Tibial nerve (tissue), 4 donors: ENCODE measurements at regions not wholly inside any gene's neighbourhood (a gene's known extent, or its start where the extent isn't known, plus 50 kb on each side); places are given as distances from the start of the nearest gene placed in this dataset.

Experiments
- DNase-seq, 2 donors: peaks; one replicate each; pipeline ENCODE4 v3.0.0-alpha.2; 2019; ENCODE audit warnings: low spot score in 2 of 2
- H3K27ac ChIP-seq, 4 donors: fragments of 200-600 bp; sonication (generic) in 3 of 4; one replicate each; pipeline ENCODE4 v1.5.1; 2017 to 2019; ENCODE audit warnings: mild to moderate bottlenecking in 1 of 4
- H3K27me3 ChIP-seq, 2 donors: fragments of 200-600 bp; sonication (generic) in 1 of 2; one replicate each; pipeline versions ENCODE4 v1.5.1 to v1.6.0; 2017 to 2019
- H3K36me3 ChIP-seq, 3 donors: fragments of 200-600 bp; sonication (generic); one replicate each; pipeline ENCODE4 v1.5.1; 2018 to 2019
- H3K4me1 ChIP-seq, 4 donors: fragments of 200-600 bp; sonication (generic) in 3 of 4; one replicate each; pipeline ENCODE4 v1.5.1; 2017 to 2019
- H3K4me3 ChIP-seq, 4 donors: fragments of 200-600 bp; sonication (generic) in 3 of 4; one replicate each; pipeline ENCODE4 v1.5.1; 2017 to 2019; ENCODE audit warnings: mild to moderate bottlenecking in 1 of 4, moderate library complexity in 1 of 4
- H3K9me3 ChIP-seq, 4 donors: fragments of 200-600 bp; sonication (generic) in 3 of 4; one replicate each; pipeline ENCODE4 v1.5.1; 2017 to 2019
- CTCF ChIP-seq, 5 experiments: fragments of 200-600 bp in 3 of 5; fragments of 450-650 bp in 2 of 5; sonication (generic) in 3 of 5; IDR thresholded peaks; one replicate each; pipeline ENCODE4 v1.5.1; 2016 to 2019; ENCODE audit warnings: antibody characterized with exemption in 5 of 5, mild to moderate bottlenecking in 3 of 5, moderate library complexity in 2 of 5
- EP300 ChIP-seq, 2 donors: sonication (generic); formaldehyde crosslinking; IDR thresholded peaks; one replicate each; pipeline ENCODE4 v1.6.1; 2017; ENCODE audit warnings: antibody characterized with exemption in 2 of 2, mild to moderate bottlenecking in 1 of 2
- POLR2A ChIP-seq, 2 donors: fragments of 450-650 bp; IDR thresholded peaks; one replicate each; pipeline ENCODE4 v1.6.1; 2017; ENCODE audit warnings: antibody characterized with exemption in 2 of 2, mild to moderate bottlenecking in 2 of 2, moderate library complexity in 2 of 2
- WGBS, 2 donors: methylation state at CpG; one replicate each; pipeline ENCODE4 v1.1.5; 2018; 5-methylcytosine and 5-hydroxymethylcytosine counted together

GRCh38 chr4:180870623-180871022, 1372.6 kb upstream of the TENM3 start:
- no peak for TF ChIP-seq POLR2A (IDR thresholded peaks at IDR 0.05)
- TF ChIP-seq EP300 (IDR thresholded peaks at IDR 0.05), result no peak
- no peak for TF ChIP-seq CTCF (IDR thresholded peaks at IDR 0.05)
- H3K27me3 ChIP-seq, result no peaks in the 10 kb centered on the region
- no peak overlapping the region for H3K27ac ChIP-seq
- H3K36me3 ChIP-seq, result no peaks in the 10 kb centered on the region
- no peak overlapping the region for H3K4me3 ChIP-seq
- H3K4me1 ChIP-seq, result no peaks in the 10 kb centered on the region
- WGBS, 2 donors, result 61 to 69% methylated on average over 2 of the region's 2 CpGs
- no peak for DNase-seq
- peaks cover 0 to 17% (median 0%) of the 10 kb centered on the region in 4 donors for H3K9me3 ChIP-seq

GRCh38 chr4:180898305-180898704, 1344.9 kb upstream of the TENM3 start:
- no peak for TF ChIP-seq POLR2A (IDR thresholded peaks at IDR 0.05)
- TF ChIP-seq CTCF (IDR thresholded peaks at IDR 0.05), result no peak
- no peak for TF ChIP-seq EP300 (IDR thresholded peaks at IDR 0.05)
- H3K4me3 ChIP-seq, result no peak overlapping the region
- WGBS, 2 donors, result 0% methylated on average over 1 of the region's 1 CpG
- H3K27me3 ChIP-seq, result no peaks in the 10 kb centered on the region
- no peaks in the 10 kb centered on the region for H3K4me1 ChIP-seq
- no peak overlapping the region for H3K27ac ChIP-seq
- H3K36me3 ChIP-seq, result no peaks in the 10 kb centered on the region
- no peak for DNase-seq
- no peaks in the 10 kb centered on the region for H3K9me3 ChIP-seq

GRCh38 chr4:180900781-180901180, 1342.4 kb upstream of the TENM3 start:
- no peak overlapping the region for H3K27ac ChIP-seq
- DNase-seq, result no peak
- H3K27me3 ChIP-seq, result no peaks in the 10 kb centered on the region
- H3K9me3 ChIP-seq, result no peaks in the 10 kb centered on the region
- WGBS, 2 donors, result 87 to 94% methylated on average over 4 of the region's 4 CpGs
- H3K4me1 ChIP-seq, result no peaks in the 10 kb centered on the region
- no peaks in the 10 kb centered on the region for H3K36me3 ChIP-seq
- TF ChIP-seq POLR2A (IDR thresholded peaks at IDR 0.05) (no peak), EP300 (IDR thresholded peaks at IDR 0.05) (no peak), CTCF (IDR thresholded peaks at IDR 0.05) (no peak)
- H3K4me3 ChIP-seq, result no peak overlapping the region

- no peak for DNase-seq
- no peaks in the 10 kb centered on the region for H3K27me3 ChIP-seq
- no peak for TF ChIP-seq POLR2A (IDR thresholded peaks at IDR 0.05)
- no peak for TF ChIP-seq CTCF (IDR thresholded peaks at IDR 0.05)
- no peak for TF ChIP-seq EP300 (IDR thresholded peaks at IDR 0.05)
- H3K4me1 ChIP-seq, result no peaks in the 10 kb centered on the region
- no peaks in the 10 kb centered on the region for H3K9me3 ChIP-seq
- 84 to 93% methylated on average over 1 of the region's 1 CpG for WGBS, 2 donors
- H3K4me3 ChIP-seq, result no peak overlapping the region
- H3K27ac ChIP-seq, result no peak overlapping the region
- H3K36me3 ChIP-seq, result no peaks in the 10 kb centered on the region
Observed at GRCh38 chr4:180909279-180909678, 1333.9 kb upstream of the TENM3 start.

- 8 to 13% methylated on average over 1 of the region's 1 CpG for WGBS, 2 donors
- no peaks in the 10 kb centered on the region for H3K36me3 ChIP-seq
- H3K9me3 ChIP-seq, result no peaks in the 10 kb centered on the region
- H3K27ac ChIP-seq, result no peak overlapping the region
- H3K4me3 ChIP-seq, result no peak overlapping the region
- TF ChIP-seq CTCF (IDR thresholded peaks at IDR 0.05) (no peak), EP300 (IDR thresholded peaks at IDR 0.05) (no peak), POLR2A (IDR thresholded peaks at IDR 0.05) (no peak)
- DNase-seq, result no peak
- H3K4me1 ChIP-seq, result no peaks in the 10 kb centered on the region
- H3K27me3 ChIP-seq, result no peaks in the 10 kb centered on the region
Observed at GRCh38 chr4:180913750-180914149, 1329.5 kb upstream of the TENM3 start.
